WI38 (cell line): ENCODE measurements at regions not wholly inside any gene's neighbourhood (a gene's known extent, or its start where the extent isn't known, plus 50 kb on each side); places are given as distances from the start of the nearest gene placed in this dataset.

Experiments used
- H3K4me3 ChIP-seq: 2 replicates; pipeline ENCODE4 v1.5.1; 2011; ENCODE audit warnings: low read depth, mild to moderate bottlenecking, control low read depth, low read length
- TF ChIP-seq, protein P1 (sequence below): IDR thresholded peaks from 2 replicates; pipeline ENCODE4 v1.5.1; 2012; ENCODE audit warnings: low read depth, mild to moderate bottlenecking, control low read depth, low read length

- H3K4me3 ChIP-seq: no peak overlapping the region
- TF ChIP-seq, protein P1, sequence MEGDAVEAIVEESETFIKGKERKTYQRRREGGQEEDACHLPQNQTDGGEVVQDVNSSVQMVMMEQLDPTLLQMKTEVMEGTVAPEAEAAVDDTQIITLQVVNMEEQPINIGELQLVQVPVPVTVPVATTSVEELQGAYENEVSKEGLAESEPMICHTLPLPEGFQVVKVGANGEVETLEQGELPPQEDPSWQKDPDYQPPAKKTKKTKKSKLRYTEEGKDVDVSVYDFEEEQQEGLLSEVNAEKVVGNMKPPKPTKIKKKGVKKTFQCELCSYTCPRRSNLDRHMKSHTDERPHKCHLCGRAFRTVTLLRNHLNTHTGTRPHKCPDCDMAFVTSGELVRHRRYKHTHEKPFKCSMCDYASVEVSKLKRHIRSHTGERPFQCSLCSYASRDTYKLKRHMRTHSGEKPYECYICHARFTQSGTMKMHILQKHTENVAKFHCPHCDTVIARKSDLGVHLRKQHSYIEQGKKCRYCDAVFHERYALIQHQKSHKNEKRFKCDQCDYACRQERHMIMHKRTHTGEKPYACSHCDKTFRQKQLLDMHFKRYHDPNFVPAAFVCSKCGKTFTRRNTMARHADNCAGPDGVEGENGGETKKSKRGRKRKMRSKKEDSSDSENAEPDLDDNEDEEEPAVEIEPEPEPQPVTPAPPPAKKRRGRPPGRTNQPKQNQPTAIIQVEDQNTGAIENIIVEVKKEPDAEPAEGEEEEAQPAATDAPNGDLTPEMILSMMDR: no peak
These were observed 123.8 kb upstream of the KLF4 start for GRCh38 chr9:107613321-107613720.

DNA sequence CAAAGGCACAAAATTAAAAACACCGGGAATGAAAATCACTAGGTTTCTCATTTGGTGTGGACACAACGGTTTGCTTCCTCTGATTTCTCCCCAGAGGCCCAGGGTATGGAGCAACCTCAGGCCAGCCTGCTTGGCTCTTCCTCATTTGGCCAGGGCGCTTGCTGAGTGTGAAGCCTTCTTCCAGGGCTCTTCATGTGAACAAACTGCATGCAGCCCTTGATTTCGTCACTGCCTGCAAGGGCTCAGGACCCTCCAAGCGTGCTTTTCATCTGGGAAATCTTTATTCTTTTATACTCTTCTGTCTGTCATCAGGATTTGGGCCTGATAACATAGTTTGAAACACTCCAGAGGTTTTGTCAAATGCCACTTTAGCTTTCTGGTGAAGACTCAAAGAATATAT, 122.6 kb upstream of the KLF4 start:
- no peak overlapping the region for H3K4me3 ChIP-seq
- TF ChIP-seq, protein P1: no peak

DNA sequence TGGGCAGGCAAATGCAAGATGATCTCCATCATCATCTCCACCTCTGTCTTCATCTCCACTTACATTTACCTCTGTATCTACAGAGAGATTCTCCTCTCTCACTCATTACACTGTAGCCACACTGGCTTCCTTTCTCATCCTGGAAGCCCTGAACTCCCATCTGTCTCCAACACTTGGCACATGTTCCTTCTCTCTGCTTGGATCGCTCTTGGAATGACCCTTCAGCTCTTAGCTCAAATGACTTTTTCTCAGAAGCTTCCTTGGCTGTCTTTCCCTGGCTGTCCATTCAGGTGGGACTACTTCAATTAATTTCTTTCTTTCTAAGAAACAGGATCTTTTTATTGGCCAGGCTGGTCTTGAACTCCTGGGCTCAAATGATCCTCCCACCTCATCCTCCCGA, 120.0 kb upstream of the KLF4 start:
- TF ChIP-seq, protein P1: no peak
- no peak overlapping the region for H3K4me3 ChIP-seq

GRCh38 chr9:107606149-107606790, 116.7 kb upstream of the KLF4 start:
- no peak overlapping the region for H3K4me3 ChIP-seq
- TF ChIP-seq, protein P1: no peak

DNA sequence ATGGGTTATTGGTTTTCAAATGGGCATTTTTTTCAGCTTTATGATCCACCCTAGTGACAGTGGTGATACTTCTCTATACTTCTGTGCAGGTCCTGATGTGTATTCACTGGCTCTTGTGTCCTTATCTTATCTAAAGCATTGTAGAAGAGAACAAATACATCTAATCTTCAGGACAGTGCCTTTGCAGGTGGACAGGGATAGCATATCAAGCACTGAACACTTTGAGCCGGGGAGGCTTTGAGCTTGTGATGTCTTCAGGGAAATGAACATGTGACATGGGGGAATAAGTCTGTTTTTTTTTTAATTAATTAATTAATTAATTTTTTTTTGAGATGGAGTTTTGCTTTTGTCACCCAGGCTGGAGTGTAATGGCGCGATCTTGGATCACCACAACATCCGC, 115.5 kb upstream of the KLF4 start:
- H3K4me3 ChIP-seq: no peak overlapping the region
- TF ChIP-seq, protein P1: no peak

DNA sequence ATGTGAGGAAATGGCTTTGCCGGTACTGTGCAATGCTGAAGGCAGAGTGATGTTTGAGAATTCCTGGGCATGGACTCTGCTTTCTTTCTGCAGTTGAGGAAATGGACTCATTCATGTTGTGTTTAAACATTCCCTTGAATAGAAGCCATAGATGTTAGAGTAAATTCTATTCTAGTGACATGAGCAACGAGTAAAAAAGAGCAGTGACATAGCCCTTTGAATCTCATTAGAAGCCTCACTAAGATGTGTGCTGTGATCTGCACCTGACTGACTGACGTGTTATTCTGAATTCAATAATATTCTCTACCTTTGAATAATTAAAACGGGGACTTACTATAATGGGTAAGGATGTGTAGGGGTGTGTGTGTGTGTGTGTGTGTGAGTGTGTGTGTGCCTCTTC, 113.7 kb upstream of the KLF4 start:
- H3K4me3 ChIP-seq: no peak overlapping the region
- TF ChIP-seq, protein P1: no peak

DNA sequence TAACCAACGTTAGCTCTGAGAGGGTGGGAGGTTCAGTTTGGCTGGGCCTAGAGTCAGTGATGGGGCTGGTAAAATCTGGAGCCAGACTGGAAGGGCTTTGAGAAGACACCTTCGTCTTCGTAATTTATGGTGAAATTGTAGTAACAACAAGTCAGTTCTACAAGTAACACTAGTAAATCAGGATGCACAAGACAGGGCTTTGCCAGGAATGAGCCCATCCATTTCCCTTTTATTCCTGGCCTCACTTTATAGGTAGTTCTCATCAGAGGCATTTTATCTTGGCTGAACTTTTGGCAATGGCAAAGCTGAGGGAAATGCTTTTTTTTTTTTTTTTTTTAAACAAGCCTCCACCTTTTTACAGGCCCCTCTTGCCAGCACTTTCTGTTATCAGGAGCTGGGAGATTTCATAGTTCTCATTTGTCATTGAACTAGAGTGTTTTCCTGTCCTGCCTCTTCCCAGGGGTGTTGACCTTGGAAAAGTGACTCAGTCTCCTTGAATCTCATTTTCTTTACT, 110.5 kb upstream of the KLF4 start:
- H3K4me3 ChIP-seq: no peak overlapping the region
- TF ChIP-seq, protein P1: no peak
